Left ventricle myocardium inferior (tissue), 1 donor: ENCODE measurements at regions not wholly inside any gene's neighbourhood (a gene's known extent, or its start where the extent isn't known, plus 50 kb on each side); places are given as distances from the start of the nearest gene placed in this dataset.
A peak's percentile ranks its signal among the peaks of the same experiment; 100 is the strongest.

ENCODE experiments used
- DNase-seq: peaks from one replicate; pipeline ENCODE4 v3.0.0-alpha.2; 2020
- H3K27ac ChIP-seq: fragments of 200-600 bp; replicated peaks from 2 replicates; pipeline ENCODE4 v1.8.0; 2021
- H3K27me3 ChIP-seq: fragments of 200-600 bp; 2 replicates; pipeline ENCODE4 v1.8.0; 2021; ENCODE audit warnings: low read depth
- H3K36me3 ChIP-seq: fragments of 200-600 bp; 2 replicates; pipeline ENCODE4 v1.8.0; 2021
- H3K4me1 ChIP-seq: fragments of 200-600 bp; 2 replicates; pipeline ENCODE4 v1.8.0; 2021
- H3K4me3 ChIP-seq: fragments of 200-600 bp; 2 replicates; pipeline ENCODE4 v1.8.0; 2021; ENCODE audit warnings: mild to moderate bottlenecking, moderate library complexity
- H3K9me3 ChIP-seq: fragments of 200-600 bp; replicated peaks from 2 replicates; pipeline ENCODE4 v1.8.0; 2021
- CTCF ChIP-seq: fragments of 200-600 bp; IDR thresholded peaks from 2 replicates; pipeline ENCODE4 v1.8.0; 2021; ENCODE audit warnings: antibody characterized with exemption, mild to moderate bottlenecking, borderline replicate concordance
- intact Hi-C: fragments of 100-400 bp; cut with micrococcal nuclease; formaldehyde crosslinking; loops from one replicate; pipeline ENCODE4 v1.11.0; 2022
- donor health status: DM: no; HTN: yes; CAD: no; lungs with severe emphysema.

GRCh38 chr6:54060286-54060685 lies 51.0 kb upstream of the MLIP start:
- DNase-seq, result no peak
- intact Hi-C loops, result no loop called here
- H3K9me3 ChIP-seq, result no peaks in the 10 kb centered on the region
- peaks cover 76% of the 10 kb centered on the region for H3K4me1 ChIP-seq
- H3K27ac ChIP-seq, result peak overlapping the region; percentile 82
- H3K4me3 ChIP-seq, result peak overlapping the region; percentile 31
- no peak for TF ChIP-seq CTCF
- H3K27me3 ChIP-seq, result no peaks in the 10 kb centered on the region
- no peaks in the 10 kb centered on the region for H3K36me3 ChIP-seq
